HG02798 (cell line): ENCODE measurements at regions not wholly inside any gene's neighbourhood (a gene's known extent, or its start where the extent isn't known, plus 50 kb on each side); places are given as distances from the start of the nearest gene placed in this dataset.

Experiments used
- ATAC-seq: cut with Tn5 transposase; IDR thresholded peaks from one replicate; pipeline ENCODE4 v1.9.1; 2021; ENCODE audit warnings: mild to moderate bottlenecking; ENCODE audit not compliant: unreplicated experiment, poor library complexity

DNA sequence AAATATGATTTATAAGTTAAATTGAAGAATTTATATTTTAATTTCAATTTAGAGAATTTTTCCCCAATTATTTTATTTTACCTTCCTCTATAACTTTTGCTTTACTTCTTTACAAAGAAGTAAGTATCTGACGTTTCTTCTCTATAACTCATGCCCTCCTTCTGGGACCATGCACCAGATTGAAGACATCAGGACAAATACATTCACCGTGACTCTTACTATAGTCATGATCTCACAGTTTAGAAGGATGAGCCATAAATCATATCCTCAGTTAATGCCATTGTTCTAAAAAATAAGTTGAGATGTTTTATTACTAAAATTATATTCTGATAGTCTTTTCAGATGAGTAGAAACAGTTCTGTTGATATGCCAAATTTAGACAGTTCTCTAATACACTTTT lies 279.3 kb downstream of the TMX3 start:
- ATAC-seq = no peak

DNA sequence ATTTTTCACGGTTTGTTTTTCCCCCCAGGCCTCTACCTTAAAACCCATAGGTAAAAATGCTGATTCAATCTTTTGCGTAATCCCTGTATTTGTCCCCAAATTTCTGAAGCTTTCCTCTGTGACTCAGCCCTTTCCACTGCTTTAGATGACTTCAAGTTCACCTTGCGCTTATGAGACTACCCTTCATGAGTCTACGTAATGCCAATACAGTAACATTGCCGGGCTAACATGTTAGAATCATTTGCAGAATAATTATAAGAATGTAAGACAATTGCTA lies 283.0 kb downstream of the TMX3 start:
- no peak for ATAC-seq

DNA sequence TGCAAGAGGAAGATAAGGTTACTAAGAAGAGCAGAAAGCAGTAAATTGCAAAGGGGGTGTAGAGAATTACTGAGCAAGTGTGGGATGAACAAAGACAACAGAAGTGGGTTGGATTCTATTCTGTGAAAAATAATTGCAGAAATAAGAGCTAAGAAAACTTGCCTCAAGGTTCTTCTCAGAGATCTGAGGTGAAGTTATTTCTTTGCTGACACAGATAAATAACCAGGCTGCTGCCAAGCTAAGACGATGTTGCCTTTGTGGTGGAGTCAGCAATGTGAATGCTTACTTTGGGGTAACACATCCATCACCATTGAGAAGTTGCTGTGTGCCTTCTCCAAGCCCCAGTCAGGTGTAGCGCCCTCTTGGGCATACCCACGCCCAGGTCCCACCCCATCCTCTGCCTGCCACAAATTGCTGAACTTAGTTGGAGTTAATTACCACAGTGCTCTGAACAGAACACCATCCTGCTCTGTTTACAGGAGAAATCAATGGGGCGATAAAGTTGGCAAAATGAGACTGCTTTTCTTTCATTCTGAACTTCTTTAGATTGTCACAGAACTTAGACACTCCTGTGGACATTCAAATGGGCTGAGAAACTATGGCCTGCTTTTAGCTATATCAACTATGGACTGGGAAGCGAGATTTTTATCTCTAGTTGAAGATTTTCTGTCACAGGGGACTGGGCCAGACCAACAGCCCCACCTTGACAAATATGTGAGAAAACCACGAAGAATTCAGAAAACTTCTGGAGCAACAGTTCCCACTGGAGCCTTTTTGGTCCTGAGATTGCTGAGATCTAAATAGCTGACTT lies 283.6 kb downstream of the TMX3 start:
- no peak for ATAC-seq

- ATAC-seq = no peak
Measured at GRCh38 chr18:68429841-68430240, 285.1 kb downstream of the TMX3 start.

- ATAC-seq = no peak
Measured at GRCh38 chr18:68429111-68429510, 285.8 kb downstream of the TMX3 start.

DNA sequence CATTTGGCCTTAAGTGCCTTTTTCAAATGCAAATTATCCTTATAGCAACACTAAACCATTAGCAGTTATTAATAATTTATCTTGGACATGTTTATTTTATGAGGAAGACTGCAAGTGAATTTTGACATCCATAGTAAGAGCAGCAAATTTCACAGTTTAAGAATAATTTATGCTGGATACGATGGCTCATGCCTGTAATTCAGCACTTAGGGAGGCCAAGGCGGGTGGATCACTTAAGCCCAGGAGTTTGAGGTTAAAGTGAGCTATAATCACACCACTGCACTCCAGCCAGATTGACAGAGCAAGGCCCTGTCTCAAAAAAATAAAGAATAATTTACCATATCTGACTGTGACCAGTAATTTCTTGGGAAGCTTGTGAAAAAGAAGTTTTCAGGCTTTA lies 286.2 kb downstream of the TMX3 start:
- ATAC-seq = no peak

- no peak for ATAC-seq
Measured at GRCh38 chr18:68427951-68428401, 286.9 kb downstream of the TMX3 start.

DNA sequence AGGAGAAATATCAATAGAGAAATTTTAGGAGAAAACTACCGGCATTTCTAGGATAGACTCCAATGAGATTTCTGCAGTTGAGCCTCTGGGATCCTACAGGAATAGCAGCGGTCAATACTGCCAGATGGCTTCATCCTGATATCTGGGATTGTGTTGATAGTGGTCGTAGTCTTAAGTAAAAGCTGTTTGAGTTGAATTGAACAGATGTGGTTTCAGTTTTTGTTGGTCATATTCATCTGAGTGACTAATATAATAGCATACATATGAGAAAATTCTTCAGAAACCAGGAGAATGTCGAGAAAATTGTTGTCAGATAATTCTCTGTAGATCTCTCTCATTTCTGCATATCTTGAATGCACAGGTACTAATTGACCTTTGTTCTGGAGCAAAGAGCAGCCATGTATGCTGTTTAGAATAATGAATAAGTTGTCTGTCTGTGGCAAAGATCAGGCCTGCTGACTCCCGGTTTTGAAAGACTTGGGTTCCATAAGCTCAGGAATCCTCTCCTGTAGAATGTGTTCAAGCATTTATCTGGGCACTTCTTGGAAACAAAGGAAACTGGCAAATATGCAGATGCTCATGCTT lies 288.1 kb downstream of the TMX3 start:
- no peak for ATAC-seq

DNA sequence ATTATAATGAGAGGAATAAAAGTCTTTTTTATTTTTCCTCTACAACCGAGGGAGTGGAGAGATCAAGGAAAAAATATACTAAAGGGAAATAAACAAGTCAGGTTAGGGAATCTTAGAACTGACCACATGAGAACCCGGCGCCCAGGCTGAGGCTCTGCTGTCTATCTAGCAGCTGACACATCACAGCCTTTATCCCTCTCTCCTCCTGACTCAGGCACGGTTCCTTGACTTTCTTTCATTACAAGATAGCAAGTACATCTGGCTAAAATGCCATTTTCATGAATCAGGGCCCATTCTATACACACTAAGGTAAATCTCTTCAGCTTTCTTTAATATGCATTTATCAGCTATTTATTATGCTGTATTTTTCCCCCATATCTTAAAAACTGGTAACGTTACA lies 296.0 kb downstream of the TMX3 start:
- no peak for ATAC-seq

DNA sequence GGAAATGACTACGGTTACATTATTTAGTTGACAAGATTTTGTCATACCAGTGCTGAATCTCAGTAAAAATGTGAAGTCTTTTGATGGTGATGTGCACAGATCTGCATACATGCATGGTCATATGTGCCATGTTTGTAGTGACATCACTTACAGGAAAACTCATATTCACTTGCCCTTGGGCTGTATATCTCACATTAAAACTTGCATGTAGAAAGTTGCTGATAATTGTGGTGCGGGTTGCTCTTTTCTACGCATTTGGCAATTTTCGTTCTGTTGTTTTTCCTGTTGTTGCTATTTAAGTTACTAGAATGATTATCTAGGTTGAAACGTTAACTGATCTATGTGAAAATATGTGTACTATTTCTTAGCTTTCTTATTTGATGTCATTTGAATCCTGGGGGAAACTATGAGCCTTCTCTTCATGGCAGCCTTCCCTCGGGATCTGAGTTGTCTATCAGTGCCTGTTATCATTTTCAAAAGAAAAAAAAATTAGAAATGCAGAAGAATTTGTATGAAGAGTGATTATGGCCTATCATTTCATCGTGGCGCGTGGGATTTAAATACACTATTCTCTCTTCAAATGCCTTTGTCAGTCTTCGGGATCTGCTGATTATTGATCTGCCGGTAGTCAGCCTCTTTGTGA lies 296.6 kb downstream of the TMX3 start:
- no peak for ATAC-seq

- ATAC-seq = no peak
Measured at GRCh38 chr18:68417826-68418225, 297.1 kb downstream of the TMX3 start.

GRCh38 chr18:68417166-68417799 lies 297.6 kb downstream of the TMX3 start:
- no peak for ATAC-seq

- ATAC-seq = no peak
Measured at GRCh38 chr18:68414407-68414806, 300.5 kb downstream of the TMX3 start.

- no peak for ATAC-seq
Measured at GRCh38 chr18:68409576-68409975, 305.3 kb downstream of the TMX3 start.

GRCh38 chr18:68406761-68407160 lies 308.1 kb downstream of the TMX3 start:
- ATAC-seq = no peak

GRCh38 chr18:68402784-68403183 lies 312.1 kb downstream of the TMX3 start:
- no peak for ATAC-seq

GRCh38 chr18:68400889-68401288 lies 314.0 kb downstream of the TMX3 start:
- ATAC-seq = no peak

- ATAC-seq = no peak
Measured at GRCh38 chr18:68399721-68400120, 315.2 kb downstream of the TMX3 start.

GRCh38 chr18:68397241-68398035 lies 317.5 kb downstream of the TMX3 start:
- no peak for ATAC-seq

DNA sequence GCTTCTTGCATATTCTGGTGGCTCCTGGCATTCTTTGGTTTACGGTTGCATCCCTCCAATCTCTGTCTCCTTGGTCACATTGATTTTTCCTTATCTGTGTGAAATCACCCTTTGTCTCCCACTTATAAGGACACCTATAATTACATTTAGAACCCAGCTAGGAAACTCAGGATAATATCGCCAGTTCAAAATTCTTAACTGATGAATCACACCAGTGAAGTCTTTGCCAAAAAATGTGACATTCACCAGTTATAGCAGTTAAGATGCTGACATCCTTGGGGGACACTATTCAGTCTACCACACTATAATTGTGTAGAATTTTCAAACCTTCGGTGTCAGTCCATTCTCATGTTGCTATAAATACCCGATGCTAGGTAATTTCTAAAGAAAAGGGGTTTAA lies 320.2 kb downstream of the TMX3 start:
- ATAC-seq = no peak

GRCh38 chr18:68391801-68392200 lies 323.1 kb downstream of the TMX3 start:
- no peak for ATAC-seq
